Mammary epithelial cell (primary cell): ENCODE measurements at regions not wholly inside any gene's neighbourhood (a gene's known extent, or its start where the extent isn't known, plus 50 kb on each side); places are given as distances from the start of the nearest gene placed in this dataset.

Experiments used
- CTCF ChIP-seq, 2 donors: IDR thresholded peaks in 1 of 2; conservative IDR thresholded peaks in 1 of 2; 2 replicates each; pipeline ENCODE4 v1.5.1; 2011 to 2012; ENCODE audit warnings: inconsistent platforms in 2 of 2, low read length in 2 of 2, mild to moderate bottlenecking in 2 of 2, control low read depth in 1 of 2, low read depth in 1 of 2; ENCODE audit not compliant: insufficient read depth in 1 of 2; ENCODE audit errors: extremely low read depth in 1 of 2
- EZH2 ChIP-seq: IDR thresholded peaks from 2 replicates; pipeline ENCODE4 v1.6.1; 2012; ENCODE audit warnings: low read length, inconsistent platforms, borderline replicate concordance

GRCh38 chr15:50819344-50819743 lies 53.8 kb upstream of the SPPL2A start:
- TF ChIP-seq CTCF (conservative IDR thresholded peaks at IDR 0.05 in 1 of 2, IDR thresholded peaks at IDR 0.05 in 1 of 2; ENCODE audit: extremely low read depth in 1 of 2, insufficient read depth in 1 of 2, low read depth in 1 of 2, low read length in 2 of 2) (no peak), EZH2 (no peak)
